IPS DF 6.9 (cell line): ENCODE measurements at regions not wholly inside any gene's neighbourhood (a gene's known extent, or its start where the extent isn't known, plus 50 kb on each side); places are given as distances from the start of the nearest gene placed in this dataset.
A peak's percentile ranks its signal among the peaks of the same experiment; 100 is the strongest.

ENCODE experiments used
- DNase-seq: peaks from one replicate; pipeline ENCODE4 v3.0.0-alpha.2; 2013; ENCODE audit warnings: low read depth, low spot score
- H3K27ac ChIP-seq: one replicate; pipeline ENCODE4 v1.5.1; 2013; ENCODE audit warnings: low read length, control low read depth
- H3K27me3 ChIP-seq: 2 replicates; pipeline ENCODE4 v1.6.1; 2013; ENCODE audit warnings: mild to moderate bottlenecking, low read length; ENCODE audit not compliant: control insufficient read depth, insufficient read depth
- H3K36me3 ChIP-seq: 2 replicates; pipeline ENCODE4 v1.6.1; 2013; ENCODE audit warnings: low read length; ENCODE audit not compliant: control insufficient read depth, insufficient read depth
- H3K4me1 ChIP-seq: 2 replicates; pipeline ENCODE4 v1.6.1; 2013; ENCODE audit warnings: low read length; ENCODE audit not compliant: control insufficient read depth, insufficient read depth
- H3K4me3 ChIP-seq: 2 replicates; pipeline ENCODE4 v1.5.1; 2013; ENCODE audit warnings: mild to moderate bottlenecking, low read length
- H3K9me3 ChIP-seq: 2 replicates; pipeline ENCODE4 v1.6.1; 2013; ENCODE audit warnings: low read length, inconsistent platforms; ENCODE audit not compliant: control insufficient read depth, insufficient read depth
- WGBS: extraction: QIAGEN DNeasy Blood & Tissue Kit; methylation state at CpG from one replicate; pipeline ENCODE4 v1.1.7; 2013; ENCODE audit warnings: mixed read lengths, missing lambda C conversion rate; ENCODE audit not compliant: insufficient read length, insufficient coverage; 5-methylcytosine and 5-hydroxymethylcytosine counted together

DNA sequence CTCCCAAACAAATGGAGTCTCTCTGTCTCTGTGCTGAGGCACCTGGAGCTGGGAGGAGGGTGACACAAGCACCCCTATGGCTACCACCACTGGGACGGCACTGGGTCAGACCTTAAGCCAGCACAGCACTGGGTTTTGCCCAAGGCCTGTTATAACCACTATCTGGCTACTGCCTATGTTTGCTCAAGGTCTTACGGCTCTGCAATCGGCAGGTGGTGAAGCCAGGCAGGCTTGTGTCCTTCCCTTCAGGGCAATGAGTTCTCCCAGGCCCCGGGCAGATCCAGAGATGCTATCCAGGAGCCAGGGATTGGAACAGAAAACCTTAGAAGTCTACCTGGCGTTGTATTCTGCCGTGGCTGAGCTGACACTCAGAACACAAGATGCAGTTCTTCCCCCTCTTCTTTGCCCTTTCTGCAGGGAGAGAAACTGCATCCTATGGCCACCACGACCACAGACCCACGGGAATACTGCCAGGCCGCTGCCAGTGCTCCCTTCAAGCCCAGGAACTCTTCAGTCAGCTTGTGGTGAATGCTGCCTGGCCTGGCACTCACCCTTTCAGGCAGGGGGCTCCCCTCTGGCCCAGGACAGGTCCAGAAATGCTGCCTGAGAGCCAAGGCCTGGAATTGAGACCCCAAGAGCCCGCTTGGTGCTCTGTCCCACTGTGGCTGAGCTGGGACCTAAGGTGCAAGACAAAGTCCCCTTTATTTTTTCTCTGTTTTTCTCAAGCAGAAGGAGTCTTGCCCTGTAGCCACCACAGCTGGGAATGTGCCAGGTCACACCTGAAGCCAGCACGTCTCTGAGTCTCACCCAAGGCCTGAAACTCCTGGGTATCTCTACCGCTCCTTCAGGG, 67.0 kb upstream of the FRMD1 start:
- Histone ChIP-seq H3K27me3 (no peaks in the 10 kb centered on the region), H3K36me3 (no peaks in the 10 kb centered on the region), H3K4me1 (no peaks in the 10 kb centered on the region), H3K27ac (no peak overlapping the region), H3K9me3 (no peaks in the 10 kb centered on the region), H3K4me3 (no peak overlapping the region)
- DNase-seq: no peak
- whole genome bisulfite sequencing: no CpG with 5 or more reads among the region's 12 CpGs

DNA sequence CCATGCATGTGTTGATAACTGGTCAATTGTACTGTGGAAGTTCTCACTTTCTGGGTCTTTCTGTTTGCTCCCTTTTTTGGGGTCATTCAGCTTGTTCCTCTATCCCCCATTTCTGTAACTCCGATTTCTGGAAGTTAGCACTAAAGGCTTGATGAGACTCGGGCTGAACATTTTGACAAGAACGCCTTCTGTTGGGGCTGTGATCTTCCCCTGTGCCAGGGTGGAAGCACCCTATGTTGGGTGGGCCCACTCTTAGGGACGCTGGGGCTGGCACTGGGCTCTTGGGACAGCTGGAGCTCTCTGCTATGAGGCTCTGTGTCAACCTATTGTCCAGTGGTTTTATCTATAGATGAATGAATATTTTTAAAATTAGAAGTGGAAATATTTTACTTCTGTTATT, 60.1 kb upstream of the FRMD1 start:
- no CpG with 5 or more reads among the region's 4 CpGs for WGBS
- H3K36me3 ChIP-seq: no peaks in the 10 kb centered on the region
- no peak overlapping the region for H3K4me3 ChIP-seq
- H3K9me3 ChIP-seq: no peaks in the 10 kb centered on the region
- H3K27me3 ChIP-seq: no peaks in the 10 kb centered on the region
- no peak overlapping the region for H3K27ac ChIP-seq
- DNase-seq: no peak
- no peaks in the 10 kb centered on the region for H3K4me1 ChIP-seq

DNA sequence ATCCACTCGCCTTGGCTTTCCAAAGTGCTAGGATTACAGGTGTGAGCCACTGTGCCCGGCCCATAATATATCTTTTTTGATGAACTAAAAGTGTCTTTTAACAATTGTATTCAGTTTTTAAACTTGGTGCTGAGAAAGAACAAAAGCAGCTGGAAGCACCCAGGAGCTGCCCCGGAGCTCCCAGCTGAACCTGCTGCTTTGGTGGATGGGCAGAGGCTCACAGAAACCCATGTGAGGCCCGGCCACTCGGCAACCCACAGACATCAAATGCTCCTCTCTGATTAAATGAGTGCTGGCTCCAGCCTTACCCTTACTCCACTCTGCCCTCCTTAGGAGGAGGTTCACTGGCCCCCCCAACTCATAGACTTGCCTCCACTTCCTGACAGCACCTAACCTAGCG, 59.4 kb upstream of the FRMD1 start:
- Histone ChIP-seq H3K27ac (no peak overlapping the region), H3K4me3 (no peak overlapping the region), H3K4me1 (no peaks in the 10 kb centered on the region), H3K36me3 (no peaks in the 10 kb centered on the region), H3K27me3 (no peaks in the 10 kb centered on the region), H3K9me3 (no peaks in the 10 kb centered on the region)
- no peak for DNase-seq
- no CpG with 5 or more reads among the region's 6 CpGs for WGBS

DNA sequence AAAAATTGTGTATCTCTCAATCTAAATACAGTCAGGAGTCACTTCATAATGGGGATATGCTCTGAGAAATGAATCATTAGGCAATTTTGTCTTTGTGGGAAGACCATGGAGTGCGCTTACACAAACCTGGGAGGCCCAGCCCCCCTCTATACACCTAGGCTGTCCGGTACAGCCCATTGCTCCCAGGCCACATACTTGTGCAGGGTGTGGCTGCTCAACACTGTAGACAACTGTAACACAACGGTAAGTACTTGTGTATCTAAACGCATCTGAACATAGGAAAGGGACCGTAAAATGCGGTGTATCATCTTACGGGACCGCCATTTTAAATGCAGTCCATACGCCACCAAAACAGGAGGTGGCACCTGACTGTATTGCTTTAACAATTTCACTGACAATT, 58.0 kb upstream of the FRMD1 start:
- H3K27ac ChIP-seq: no peak overlapping the region
- peaks cover 8% of the 10 kb centered on the region for H3K4me1 ChIP-seq
- no peaks in the 10 kb centered on the region for H3K36me3 ChIP-seq
- H3K9me3 ChIP-seq: no peaks in the 10 kb centered on the region
- no peak overlapping the region for H3K4me3 ChIP-seq
- no peaks in the 10 kb centered on the region; the same call in 1 of the 2 replicates for H3K27me3 ChIP-seq
- WGBS: no CpG with 5 or more reads among the region's 9 CpGs
- no peak for DNase-seq

DNA sequence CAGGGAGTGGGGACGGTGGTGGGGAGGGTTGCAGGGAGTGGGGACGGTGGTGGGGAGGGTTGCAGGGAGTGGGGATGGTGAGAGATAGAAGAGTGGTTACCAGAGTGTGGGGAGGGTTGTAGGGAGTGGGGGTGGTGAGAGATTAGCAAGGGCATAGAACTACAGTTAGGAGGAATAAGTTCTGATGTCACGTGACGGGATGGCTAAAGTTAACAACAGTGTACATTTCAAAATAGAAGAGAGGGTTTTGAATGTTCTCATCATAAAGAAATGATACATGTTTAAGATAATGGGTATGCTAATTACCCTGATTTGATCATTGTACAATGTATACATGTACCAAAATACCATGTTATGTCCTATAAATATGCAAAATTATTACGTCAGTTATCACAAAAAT, 57.6 kb upstream of the FRMD1 start:
- no peaks in the 10 kb centered on the region for H3K9me3 ChIP-seq
- no peaks in the 10 kb centered on the region for H3K36me3 ChIP-seq
- peaks cover 12% of the 10 kb centered on the region for H3K4me1 ChIP-seq
- no peaks in the 10 kb centered on the region; the same call in 1 of the 2 replicates for H3K27me3 ChIP-seq
- H3K4me3 ChIP-seq: no peak overlapping the region
- DNase-seq: no peak
- no peak overlapping the region for H3K27ac ChIP-seq
- WGBS: no CpG with 5 or more reads among the region's 5 CpGs

DNA sequence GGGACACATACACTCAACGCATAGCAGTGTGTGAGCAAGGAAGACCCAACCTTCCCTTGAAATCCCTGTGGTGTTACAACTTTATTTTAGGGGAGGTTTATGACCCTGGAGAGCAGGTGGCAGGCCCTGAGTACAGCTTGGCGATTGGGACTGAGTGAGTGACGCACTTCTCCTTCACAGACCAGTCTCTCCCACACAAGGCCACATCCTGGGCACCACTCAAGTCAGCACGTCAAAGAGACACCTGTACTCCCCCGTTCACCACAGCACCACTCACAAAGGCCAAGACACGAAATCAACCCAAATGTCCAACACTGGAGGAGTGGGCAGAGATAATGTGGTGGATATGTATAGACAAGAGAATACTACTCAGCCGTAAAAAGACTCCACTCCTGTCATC, 57.0 kb upstream of the FRMD1 start:
- no peak overlapping the region for H3K27ac ChIP-seq
- no peaks in the 10 kb centered on the region for H3K36me3 ChIP-seq
- peaks cover 15% of the 10 kb centered on the region for H3K4me1 ChIP-seq
- H3K4me3 ChIP-seq: no peak overlapping the region
- H3K27me3 ChIP-seq: no peaks in the 10 kb centered on the region; the same call in 1 of the 2 replicates
- no peak for DNase-seq
- H3K9me3 ChIP-seq: no peaks in the 10 kb centered on the region
- no CpG with 5 or more reads among the region's 7 CpGs for WGBS

DNA sequence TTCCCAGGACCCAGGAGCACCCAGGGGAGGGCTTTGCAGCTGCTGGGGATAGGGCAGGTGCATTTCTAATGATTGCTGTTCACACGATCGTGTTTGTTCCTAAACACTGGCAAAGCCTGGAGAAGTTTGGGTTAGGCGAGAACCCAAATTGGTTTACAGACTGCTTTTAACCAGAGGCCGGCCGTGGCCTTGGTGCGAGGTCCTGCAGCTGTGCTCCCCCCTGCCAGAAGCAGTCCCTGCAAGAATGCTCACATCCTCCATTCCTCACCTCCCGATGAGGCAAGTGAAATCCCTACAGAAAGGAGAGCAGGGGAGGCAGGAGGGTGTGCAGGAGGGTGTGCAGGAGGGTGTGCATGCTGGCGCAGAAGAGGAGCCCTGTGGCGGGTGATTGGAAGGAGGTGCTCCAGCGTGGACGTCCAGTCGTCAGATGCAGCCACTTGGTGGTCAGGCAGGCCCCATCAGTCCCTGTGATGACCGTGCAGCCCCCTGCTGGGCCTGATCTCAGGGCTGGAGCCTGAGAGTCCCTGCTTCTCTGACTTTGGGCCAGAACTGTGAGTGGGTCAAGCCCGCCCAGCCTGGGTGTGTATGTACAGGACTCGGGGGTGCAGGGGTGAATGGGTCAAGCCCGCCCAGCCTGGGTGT, 55.7 kb upstream of the FRMD1 start:
- no peaks in the 10 kb centered on the region for H3K36me3 ChIP-seq
- DNase-seq: no peak
- no peaks in the 10 kb centered on the region for H3K9me3 ChIP-seq
- H3K4me3 ChIP-seq: no peak overlapping the region
- peaks cover 15% of the 10 kb centered on the region for H3K4me1 ChIP-seq
- no peaks in the 10 kb centered on the region; the same call in 1 of the 2 replicates for H3K27me3 ChIP-seq
- WGBS: no CpG with 5 or more reads among the region's 16 CpGs
- H3K27ac ChIP-seq: no peak overlapping the region

DNA sequence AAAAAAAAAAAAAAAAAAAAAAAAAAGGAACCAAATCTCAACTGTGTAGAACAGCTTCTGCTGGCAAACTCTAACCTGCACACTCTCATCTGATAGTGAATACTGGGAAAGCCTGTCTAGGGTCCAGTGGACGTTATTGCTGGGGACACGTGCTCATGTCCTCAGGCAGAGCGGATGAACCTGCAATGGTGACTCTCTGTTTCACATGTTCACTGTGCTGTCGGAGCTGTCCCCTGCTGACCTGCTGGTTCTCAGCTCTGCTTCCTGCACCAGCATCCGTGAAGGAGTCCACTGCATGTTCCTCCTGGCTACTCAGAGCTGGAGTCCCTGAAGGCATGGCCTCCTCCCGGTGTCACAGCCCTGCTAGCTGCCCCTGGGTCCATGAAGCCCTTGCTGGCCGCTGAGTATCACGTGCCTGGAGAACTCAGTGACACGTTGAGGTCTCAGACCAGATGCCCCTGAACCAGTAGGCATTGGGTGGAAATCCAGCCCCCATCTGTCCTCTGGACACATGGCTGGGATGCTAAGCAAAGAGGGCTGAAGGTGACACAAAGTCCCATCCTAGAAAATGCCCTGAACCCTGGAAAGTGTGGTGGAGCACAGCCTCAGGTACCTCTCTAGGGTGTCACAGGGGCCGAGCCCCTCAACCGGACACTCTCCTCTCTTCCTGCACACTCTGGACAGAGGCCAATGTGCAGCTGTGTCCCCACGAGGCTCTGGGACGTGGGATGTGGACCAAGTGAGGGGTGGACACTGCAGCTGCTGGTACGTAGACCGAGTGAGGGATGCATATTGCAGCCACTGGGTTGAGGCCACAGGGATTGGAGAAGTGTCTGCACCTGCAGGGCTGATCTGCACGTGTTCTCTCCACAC, 54.9 kb upstream of the FRMD1 start:
- no peak for DNase-seq
- H3K36me3 ChIP-seq: no peaks in the 10 kb centered on the region
- no peaks in the 10 kb centered on the region for H3K9me3 ChIP-seq
- H3K27ac ChIP-seq: no peak overlapping the region
- H3K4me1 ChIP-seq: peaks cover 15% of the 10 kb centered on the region
- H3K27me3 ChIP-seq: no peaks in the 10 kb centered on the region; the same call in 1 of the 2 replicates
- no peak overlapping the region for H3K4me3 ChIP-seq
- no CpG with 5 or more reads among the region's 16 CpGs for WGBS

DNA sequence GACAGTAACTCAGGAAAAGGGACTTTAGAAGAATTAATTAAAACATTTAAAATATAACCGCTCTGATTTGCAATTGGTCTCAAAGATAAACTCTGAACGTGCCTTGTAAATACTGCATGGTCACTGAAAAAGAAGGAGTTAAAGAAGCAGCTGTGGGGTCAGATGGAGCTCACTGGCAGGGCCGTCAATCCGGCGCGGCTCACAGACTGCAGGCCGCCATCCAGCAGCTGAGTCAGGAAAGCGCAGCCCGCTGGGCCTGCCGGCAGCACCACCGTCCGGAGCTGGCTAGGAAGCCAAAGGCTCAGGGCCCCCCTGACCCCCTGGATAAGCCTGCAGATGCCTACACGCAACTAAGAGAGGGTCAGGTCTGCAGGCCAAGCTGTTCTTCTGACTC, 54.2 kb upstream of the FRMD1 start:
- WGBS: no CpG with 5 or more reads among the region's 13 CpGs

DNA sequence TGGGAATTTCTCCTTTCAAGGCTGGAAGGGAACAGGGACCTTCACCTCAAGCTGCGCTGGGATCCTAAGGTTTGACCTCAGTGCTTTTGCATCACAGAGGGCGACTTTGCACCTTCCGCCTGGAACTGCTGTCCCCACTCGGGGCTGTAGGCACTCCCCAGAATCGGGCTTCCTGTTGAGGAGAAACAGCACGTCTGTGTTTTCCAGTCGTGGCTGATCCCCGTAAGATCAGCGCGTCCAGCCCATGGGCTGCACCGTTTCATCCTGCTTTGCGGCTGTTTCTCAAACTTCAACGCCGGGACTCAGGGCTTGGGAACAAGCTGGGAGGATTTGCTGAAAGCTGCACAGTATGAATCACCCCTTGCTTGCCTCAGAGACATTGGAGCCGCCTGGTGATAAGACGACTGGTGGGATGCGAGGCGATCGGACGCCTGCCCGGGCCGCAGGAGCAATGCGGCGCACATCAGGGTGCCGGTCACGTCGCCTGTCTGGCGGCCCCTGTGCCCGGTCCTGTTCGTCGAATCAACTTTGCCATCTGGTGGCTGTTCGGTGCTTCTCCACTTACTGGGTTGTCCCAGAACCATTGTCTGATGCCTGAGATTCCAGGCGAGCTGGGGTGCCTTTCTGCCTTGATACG, 53.6 kb upstream of the FRMD1 start:
- Histone ChIP-seq H3K4me3 (no peak overlapping the region), H3K27ac (no peak overlapping the region), H3K36me3 (no peaks in the 10 kb centered on the region), H3K27me3 (no peaks in the 10 kb centered on the region; the same call in 1 of the 2 replicates), H3K9me3 (no peaks in the 10 kb centered on the region), H3K4me1 (peaks cover 15% of the 10 kb centered on the region)
- DNase-seq: peak; percentile 39
- WGBS: no CpG with 5 or more reads among the region's 34 CpGs

More for the DNA sequence above, 54.2 kb upstream of the FRMD1 start:
- DNase-seq: no peak
- Histone ChIP-seq H3K36me3 (no peaks in the 10 kb centered on the region), H3K4me1 (peaks cover 15% of the 10 kb centered on the region), H3K27ac (no peak overlapping the region), H3K9me3 (no peaks in the 10 kb centered on the region), H3K27me3 (no peaks in the 10 kb centered on the region; the same call in 1 of the 2 replicates), H3K4me3 (no peak overlapping the region)
